Activated B cell treated with CpG ODN at 0.5 μM for 24 hours (primary cell): ENCODE measurements at regions not wholly inside any gene's neighbourhood (a gene's known extent, or its start where the extent isn't known, plus 50 kb on each side); places are given as distances from the start of the nearest gene placed in this dataset.

Source experiments
- ATAC-seq: fragments of 200-7000 bp; cut with Tn5 transposase; one replicate; pipeline ENCODE4 v1.10.0; 2021; ENCODE audit warnings: low read depth, mild to moderate bottlenecking, moderate library complexity
- CTCF ChIA-PET: fragments of 350-600 bp; sonication (Branson Sonifier 250); formaldehyde crosslinking; loops from one replicate; lab custom pipeline; 2021; ENCODE audit warnings: antibody characterized with exemption; lab: Charles Lee
- POLR2A ChIA-PET: fragments of 350-600 bp; sonication (Branson Sonifier 250); formaldehyde crosslinking; loops from one replicate; lab custom pipeline; 2021; ENCODE audit warnings: antibody characterized with exemption; lab: Charles Lee
- DNase-seq: peaks from one replicate; pipeline ENCODE4 v3.0.0; 2022
- H3K27ac Mint-ChIP-seq: one replicate; pipeline ENCODE4 v1.8.0; 2020; ENCODE audit warnings: mixed read lengths
- H3K27me3 Mint-ChIP-seq: one replicate; pipeline ENCODE4 v1.8.0; 2021; ENCODE audit warnings: mixed read lengths
- H3K36me3 Mint-ChIP-seq: one replicate; pipeline ENCODE4 v1.8.0; 2021; ENCODE audit warnings: low read depth, mixed read lengths
- H3K4me1 Mint-ChIP-seq: one replicate; pipeline ENCODE4 v1.8.0; 2021; ENCODE audit warnings: mixed read lengths
- H3K4me3 Mint-ChIP-seq: one replicate; pipeline ENCODE4 v1.8.0; 2020; ENCODE audit warnings: mild to moderate bottlenecking, mixed read lengths
- H3K9me3 Mint-ChIP-seq: one replicate; pipeline ENCODE4 v1.8.0; 2020; ENCODE audit warnings: mixed read lengths
- CTCF ChIP-seq: fragments of 200-600 bp; IDR thresholded peaks from one replicate; pipeline ENCODE4 v1.8.0; 2022; ENCODE audit warnings: antibody characterized with exemption, mild to moderate bottlenecking
- intact Hi-C: fragments of 100-400 bp; cut with micrococcal nuclease; formaldehyde crosslinking; loops from one replicate; pipeline ENCODE4 v1.15.1; 2024

GRCh38 chr1:238675221-238675620, 711.1 kb upstream of the CHRM3 start:
- Mint-ChIP-seq H3K9me3 (no peaks in the 10 kb centered on the region), H3K27ac (no peak overlapping the region), H3K4me1 (no peaks in the 10 kb centered on the region), H3K4me3 (no peak overlapping the region), H3K27me3 (no peaks in the 10 kb centered on the region), H3K36me3 (no peaks in the 10 kb centered on the region)
- ChIA-PET CTCF (no interaction called here), POLR2A (no interaction called here)
- DNase-seq: no peak
- no peak for TF ChIP-seq CTCF
- ATAC-seq: no peak
- intact Hi-C loops: no loop called here

- CTCF ChIA-PET: no interaction called here
- H3K36me3 Mint-ChIP-seq: no peaks in the 10 kb centered on the region
- POLR2A ChIA-PET: no interaction called here
Observed at GRCh38 chr1:238674316-238674715, 712.1 kb upstream of the CHRM3 start.

GRCh38 chr1:238673561-238673960, 712.8 kb upstream of the CHRM3 start:
- no peak for DNase-seq
- Mint-ChIP-seq H3K4me1 (no peaks in the 10 kb centered on the region), H3K9me3 (no peaks in the 10 kb centered on the region), H3K27ac (no peak overlapping the region), H3K4me3 (no peak overlapping the region), H3K27me3 (no peaks in the 10 kb centered on the region), H3K36me3 (no peaks in the 10 kb centered on the region)
- CTCF ChIA-PET: no interaction called here
- POLR2A ChIA-PET: no interaction called here
- ATAC-seq: no peak
- TF ChIP-seq CTCF: no peak
- intact Hi-C loops: no loop called here

More at GRCh38 chr1:238674316-238674715, 712.1 kb upstream of the CHRM3 start:
- Mint-ChIP-seq H3K4me3 (no peak overlapping the region), H3K27me3 (no peaks in the 10 kb centered on the region), H3K9me3 (no peaks in the 10 kb centered on the region), H3K27ac (no peak overlapping the region), H3K4me1 (no peaks in the 10 kb centered on the region)
- intact Hi-C loops: no loop called here
- no peak for DNase-seq
- ATAC-seq: no peak
- TF ChIP-seq CTCF: no peak

- H3K9me3 Mint-ChIP-seq: no peaks in the 10 kb centered on the region
- DNase-seq (no peak), ATAC-seq (no peak)
- CTCF ChIA-PET: no interaction called here
- no peaks in the 10 kb centered on the region for H3K36me3 Mint-ChIP-seq
- POLR2A ChIA-PET: no interaction called here
- no peak overlapping the region for H3K4me3 Mint-ChIP-seq
- H3K4me1 Mint-ChIP-seq: no peaks in the 10 kb centered on the region
- no peak for TF ChIP-seq CTCF
- H3K27me3 Mint-ChIP-seq: no peaks in the 10 kb centered on the region
- no peak overlapping the region for H3K27ac Mint-ChIP-seq
- intact Hi-C loops: no loop called here
Observed at GRCh38 chr1:238672806-238673205, 713.6 kb upstream of the CHRM3 start.

- H3K36me3 Mint-ChIP-seq: no peaks in the 10 kb centered on the region
- TF ChIP-seq CTCF: no peak
- intact Hi-C loops: no loop called here
- CTCF ChIA-PET: no interaction called here
- no peak overlapping the region for H3K4me3 Mint-ChIP-seq
- no peaks in the 10 kb centered on the region for H3K27me3 Mint-ChIP-seq
- DNase-seq (no peak), ATAC-seq (no peak)
- H3K4me1 Mint-ChIP-seq: no peaks in the 10 kb centered on the region
- no peak overlapping the region for H3K27ac Mint-ChIP-seq
- H3K9me3 Mint-ChIP-seq: peaks cover under 1% of the 10 kb centered on the region
- POLR2A ChIA-PET: no interaction called here
Observed at GRCh38 chr1:238672262-238672661, 714.1 kb upstream of the CHRM3 start.
